ENCODE measurements at regions not wholly inside any gene's neighbourhood (a gene's known extent, or its start where the extent isn't known, plus 50 kb on each side); places are given as distances from the start of the nearest gene placed in this dataset.

DNA sequence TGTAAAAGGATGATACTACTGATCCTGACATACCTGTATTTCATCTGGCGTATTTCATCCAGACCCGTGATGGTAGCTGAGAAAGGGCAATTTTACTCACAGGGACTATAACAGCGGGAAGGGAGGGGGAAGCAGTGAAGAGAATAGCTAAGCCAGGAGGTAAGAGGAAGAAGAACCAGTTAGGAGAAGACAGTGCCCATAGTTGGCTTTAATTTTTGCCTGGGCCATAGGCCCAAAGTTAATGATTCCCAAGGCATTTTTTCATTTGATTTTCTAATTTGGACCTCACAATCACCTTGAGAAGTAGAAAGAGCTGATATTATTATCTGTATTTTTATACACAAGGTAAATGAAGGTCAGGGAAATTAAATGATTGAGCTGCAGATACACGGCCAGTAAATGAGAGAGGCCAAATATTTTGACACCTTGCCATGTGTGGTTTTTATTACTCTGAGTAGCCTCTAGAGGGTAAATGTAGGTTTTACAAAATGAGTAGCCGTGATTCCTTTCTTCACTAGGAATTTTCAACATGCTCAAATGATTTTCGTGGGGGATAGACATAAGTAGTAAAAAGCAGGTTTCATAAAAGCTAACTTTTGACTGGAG lies 382.2 kb downstream of the FUT8 start:
- DNase-seq (ENCODE audit: extremely low spot score), result no peak
- ChIA-PET POLR2A (interaction anchor here (0.6 kb wide), 1 partner anchor 15 kb away, joined by 6 read pairs; no protein-coding TSS in a partner anchor), CTCF (interaction anchor here (1.3 to 2.3 kb wide), 5 partner anchors 12 to 379 kb away, joined by 3 to 11 read pairs (median 3); no protein-coding TSS in a partner anchor)
- TF ChIP-seq, protein P1, sequence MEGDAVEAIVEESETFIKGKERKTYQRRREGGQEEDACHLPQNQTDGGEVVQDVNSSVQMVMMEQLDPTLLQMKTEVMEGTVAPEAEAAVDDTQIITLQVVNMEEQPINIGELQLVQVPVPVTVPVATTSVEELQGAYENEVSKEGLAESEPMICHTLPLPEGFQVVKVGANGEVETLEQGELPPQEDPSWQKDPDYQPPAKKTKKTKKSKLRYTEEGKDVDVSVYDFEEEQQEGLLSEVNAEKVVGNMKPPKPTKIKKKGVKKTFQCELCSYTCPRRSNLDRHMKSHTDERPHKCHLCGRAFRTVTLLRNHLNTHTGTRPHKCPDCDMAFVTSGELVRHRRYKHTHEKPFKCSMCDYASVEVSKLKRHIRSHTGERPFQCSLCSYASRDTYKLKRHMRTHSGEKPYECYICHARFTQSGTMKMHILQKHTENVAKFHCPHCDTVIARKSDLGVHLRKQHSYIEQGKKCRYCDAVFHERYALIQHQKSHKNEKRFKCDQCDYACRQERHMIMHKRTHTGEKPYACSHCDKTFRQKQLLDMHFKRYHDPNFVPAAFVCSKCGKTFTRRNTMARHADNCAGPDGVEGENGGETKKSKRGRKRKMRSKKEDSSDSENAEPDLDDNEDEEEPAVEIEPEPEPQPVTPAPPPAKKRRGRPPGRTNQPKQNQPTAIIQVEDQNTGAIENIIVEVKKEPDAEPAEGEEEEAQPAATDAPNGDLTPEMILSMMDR (IDR thresholded peaks at IDR 0.05; ENCODE audit: control extremely low read depth, extremely low read depth, low read depth, missing control alignments), result no peak

- CTCF ChIA-PET, result interaction anchor here (1.5 kb wide), 1 partner anchor 26 kb away, joined by 8 read pairs; no protein-coding TSS in a partner anchor
- POLR2A ChIA-PET, result no interaction called here
- TF ChIP-seq, protein P1 (IDR thresholded peaks at IDR 0.05; ENCODE audit: control extremely low read depth, extremely low read depth, low read depth, missing control alignments), result no peak
- no peak for DNase-seq (ENCODE audit: extremely low spot score)
Observed at GRCh38 chr14:65798216-65798615, 385.7 kb downstream of the FUT8 start.

DNA sequence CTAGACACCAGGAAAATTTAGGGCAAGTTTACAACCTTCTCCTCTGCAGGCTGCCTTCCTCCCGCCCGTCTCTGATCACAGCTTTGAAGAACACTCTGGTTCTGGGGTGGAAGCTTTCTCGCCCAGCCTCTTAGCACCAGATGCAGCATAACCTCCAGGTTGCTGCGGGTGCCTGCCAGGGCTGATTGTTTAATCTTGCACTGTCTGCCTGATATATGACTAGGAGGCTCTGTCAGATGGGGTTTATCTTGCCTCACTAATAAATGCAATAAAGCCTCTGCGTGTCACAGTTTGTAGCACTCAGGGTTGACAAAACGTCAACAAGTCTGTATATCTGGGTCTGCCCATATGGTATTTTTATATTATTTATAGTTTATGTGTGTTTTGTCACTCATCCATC lies 388.2 kb downstream of the FUT8 start:
- no peak for DNase-seq (ENCODE audit: extremely low spot score)
- TF ChIP-seq, protein P1 (IDR thresholded peaks at IDR 0.05; ENCODE audit: control extremely low read depth, extremely low read depth, low read depth, missing control alignments), result no peak
- ChIA-PET POLR2A (no interaction called here), CTCF (interaction anchor here (1.1 kb wide), 1 partner anchor 24 kb away, joined by 3 read pairs; no protein-coding TSS in a partner anchor)

DNA sequence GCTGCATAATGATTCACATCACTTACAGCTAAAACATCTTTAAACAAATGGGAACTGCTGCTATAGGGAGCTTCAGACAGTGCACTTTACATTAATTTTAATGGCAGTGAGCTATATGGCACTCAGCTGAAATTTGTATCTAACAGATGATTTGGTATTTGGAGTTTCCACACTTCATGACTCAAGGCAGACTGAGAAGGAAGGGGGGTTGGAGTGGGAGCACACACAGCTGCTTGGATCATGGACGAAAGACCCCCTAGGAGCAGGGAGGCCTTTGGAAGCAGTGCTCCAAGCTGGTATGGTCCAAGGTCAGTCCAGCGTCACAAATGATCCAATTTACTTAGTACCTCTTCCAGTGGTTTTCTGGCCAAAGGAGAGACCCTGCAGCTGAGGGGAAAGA lies 389.7 kb downstream of the FUT8 start:
- no peak for DNase-seq (ENCODE audit: extremely low spot score)
- ChIA-PET CTCF (interaction anchor here (0.9 to 1.3 kb wide), 3 partner anchors 9 to 22 kb away, joined by 3 to 6 read pairs (median 3); no protein-coding TSS in a partner anchor), POLR2A (no interaction called here)
- TF ChIP-seq, protein P1 (IDR thresholded peaks at IDR 0.05; ENCODE audit: control extremely low read depth, extremely low read depth, low read depth, missing control alignments), result no peak

DNA sequence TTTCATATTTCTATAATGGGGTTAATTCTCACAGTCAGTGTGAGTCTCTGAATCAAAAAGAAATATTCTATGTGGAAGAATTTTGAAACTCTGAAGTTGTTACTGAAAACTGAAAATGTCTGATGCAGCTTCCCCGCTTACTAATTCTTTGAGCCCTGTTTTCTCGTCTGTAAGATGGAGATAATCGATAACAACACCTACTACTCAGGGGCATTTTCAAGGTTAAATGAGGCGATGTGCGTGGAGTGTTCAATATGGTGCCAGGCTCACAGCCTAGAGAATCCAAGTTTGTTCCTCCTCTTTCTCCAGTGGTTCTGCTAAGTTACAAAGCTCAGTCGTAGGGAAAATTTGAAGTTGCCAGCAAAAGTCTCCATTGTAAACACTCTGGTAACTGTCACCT lies 391.4 kb downstream of the FUT8 start:
- CTCF ChIA-PET, result interaction anchor here (0.9 to 2.8 kb wide), 3 partner anchors 17 to 24 kb away, joined by 3 to 15 read pairs (median 3); no protein-coding TSS in a partner anchor
- POLR2A ChIA-PET, result no interaction called here
- no peak for DNase-seq (ENCODE audit: extremely low spot score)

GRCh38 chr14:65804439-65805112 lies 392.0 kb downstream of the FUT8 start:
- TF ChIP-seq, protein P1 (IDR thresholded peaks at IDR 0.05; ENCODE audit: control extremely low read depth, extremely low read depth, low read depth, missing control alignments), result no peak
- CTCF ChIA-PET, result interaction anchor here (0.9 to 2.8 kb wide), 5 partner anchors 8 to 24 kb away, joined by 3 to 15 read pairs (median 3); no protein-coding TSS in a partner anchor
- POLR2A ChIA-PET, result no interaction called here
- DNase-seq (ENCODE audit: extremely low spot score), result no peak

More for the DNA sequence above, 391.4 kb downstream of the FUT8 start:
- TF ChIP-seq, protein P1 (IDR thresholded peaks at IDR 0.05; ENCODE audit: control extremely low read depth, extremely low read depth, low read depth, missing control alignments), result no peak
